RWPE1 (cell line): ENCODE measurements at regions not wholly inside any gene's neighbourhood (a gene's known extent, or its start where the extent isn't known, plus 50 kb on each side); places are given as distances from the start of the nearest gene placed in this dataset.
A peak's percentile ranks its signal among the peaks of the same experiment; 100 is the strongest.

Experiments used
- CTCF ChIA-PET: fragments of 350-600 bp; sonication (Branson Sonifier 250); formaldehyde crosslinking; extraction: SDS; loops from one replicate; lab custom pipeline; 2021; lab: Yijun Ruan, JAX
- POLR2A ChIA-PET: fragments of 400-600 bp; formaldehyde crosslinking; extraction: SDS; loops from one replicate; lab custom pipeline; 2020; ENCODE audit warnings: antibody characterized with exemption; ENCODE audit not compliant: low non-redundant PET; lab: Yijun Ruan, JAX
- DNase-seq: peaks from one replicate; pipeline ENCODE4 v3.0.0; 2012; ENCODE audit warnings: low spot score
- H3K27ac ChIP-seq: fragments of 450-650 bp; 2 replicates; pipeline ENCODE4 v1.5.1; 2017
- TF ChIP-seq, protein P1 (sequence below): fragments of 450-650 bp; conservative IDR thresholded peaks from 2 replicates; pipeline ENCODE4 v1.5.1; 2017; ENCODE audit warnings: low read depth, mild to moderate bottlenecking

DNA sequence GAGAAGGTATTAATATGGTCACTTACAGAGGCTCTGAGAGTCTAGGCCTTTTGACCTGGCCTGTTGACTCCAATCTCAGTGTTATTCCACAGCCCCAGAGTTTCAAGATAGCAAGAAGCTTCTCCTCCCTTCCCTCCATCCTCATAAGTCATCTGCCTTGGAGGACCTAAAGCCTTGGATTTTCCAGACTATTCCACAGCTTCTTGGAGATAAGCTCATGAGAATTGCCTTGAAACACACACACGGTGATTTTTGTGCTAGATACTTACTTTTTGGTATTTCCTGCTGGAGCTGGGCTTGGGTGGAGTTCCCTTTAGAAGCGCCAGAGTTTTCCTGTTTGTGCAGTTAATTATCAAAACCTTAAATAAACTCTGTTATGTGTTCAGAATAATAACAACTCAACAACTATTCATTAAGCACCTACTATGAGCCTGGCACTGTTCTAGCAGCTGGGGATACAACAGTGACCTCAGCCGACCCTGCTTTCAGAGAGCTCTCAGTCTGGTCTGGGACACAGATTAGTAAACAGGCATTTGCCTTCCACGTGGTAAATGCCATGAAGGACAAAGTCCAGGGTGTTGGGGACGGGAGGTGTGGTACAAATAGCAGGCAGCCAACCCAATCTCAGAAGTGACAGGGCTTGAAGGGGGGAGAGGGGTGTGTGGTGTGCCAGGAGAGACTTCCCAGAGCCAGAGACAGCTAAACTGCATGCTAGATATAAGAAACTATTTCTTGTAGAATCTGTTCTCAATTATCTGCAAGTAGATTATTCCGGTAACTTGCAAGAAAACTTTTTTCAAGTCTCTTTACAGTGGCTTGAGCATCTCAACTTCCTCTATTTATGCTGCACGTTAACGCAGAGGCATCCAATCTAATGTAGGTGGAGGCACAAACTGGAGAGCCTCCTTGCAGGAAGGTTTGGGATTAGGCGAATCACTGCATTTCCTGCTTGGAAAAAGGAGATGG, 55.9 kb upstream of the KLF9 start:
- ChIA-PET CTCF (interaction anchor here (0.6 to 0.7 kb wide), 2 partner anchors 19 to 77 kb away, joined by 3 read pairs; no protein-coding TSS in a partner anchor), POLR2A (no interaction called here)
- DNase-seq, result no peak
- TF ChIP-seq, protein P1, sequence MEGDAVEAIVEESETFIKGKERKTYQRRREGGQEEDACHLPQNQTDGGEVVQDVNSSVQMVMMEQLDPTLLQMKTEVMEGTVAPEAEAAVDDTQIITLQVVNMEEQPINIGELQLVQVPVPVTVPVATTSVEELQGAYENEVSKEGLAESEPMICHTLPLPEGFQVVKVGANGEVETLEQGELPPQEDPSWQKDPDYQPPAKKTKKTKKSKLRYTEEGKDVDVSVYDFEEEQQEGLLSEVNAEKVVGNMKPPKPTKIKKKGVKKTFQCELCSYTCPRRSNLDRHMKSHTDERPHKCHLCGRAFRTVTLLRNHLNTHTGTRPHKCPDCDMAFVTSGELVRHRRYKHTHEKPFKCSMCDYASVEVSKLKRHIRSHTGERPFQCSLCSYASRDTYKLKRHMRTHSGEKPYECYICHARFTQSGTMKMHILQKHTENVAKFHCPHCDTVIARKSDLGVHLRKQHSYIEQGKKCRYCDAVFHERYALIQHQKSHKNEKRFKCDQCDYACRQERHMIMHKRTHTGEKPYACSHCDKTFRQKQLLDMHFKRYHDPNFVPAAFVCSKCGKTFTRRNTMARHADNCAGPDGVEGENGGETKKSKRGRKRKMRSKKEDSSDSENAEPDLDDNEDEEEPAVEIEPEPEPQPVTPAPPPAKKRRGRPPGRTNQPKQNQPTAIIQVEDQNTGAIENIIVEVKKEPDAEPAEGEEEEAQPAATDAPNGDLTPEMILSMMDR, result no peak
- no peak overlapping the region for H3K27ac ChIP-seq

DNA sequence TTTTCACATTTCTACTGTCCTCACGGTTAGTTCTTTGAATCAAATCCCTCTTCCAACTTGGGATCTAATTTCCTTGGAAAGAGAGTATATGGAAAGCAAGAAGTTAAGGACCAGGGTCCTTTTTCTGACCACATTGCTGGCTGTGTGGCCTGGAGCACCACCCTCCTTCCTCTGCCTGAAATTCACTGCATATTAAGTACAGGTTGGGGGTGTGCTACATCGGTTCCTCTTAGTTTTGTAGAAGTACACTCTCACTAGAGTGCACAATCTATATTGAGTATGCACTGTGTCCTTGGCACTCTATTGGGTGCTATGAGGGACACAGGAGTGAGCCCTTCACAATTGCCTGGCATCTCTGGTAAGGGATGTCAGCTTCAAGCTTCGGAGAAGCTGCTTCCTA, 53.8 kb upstream of the KLF9 start:
- TF ChIP-seq, protein P1, result no peak
- POLR2A ChIA-PET, result no interaction called here
- H3K27ac ChIP-seq, result no peak overlapping the region
- no peak for DNase-seq
- CTCF ChIA-PET, result no interaction called here

DNA sequence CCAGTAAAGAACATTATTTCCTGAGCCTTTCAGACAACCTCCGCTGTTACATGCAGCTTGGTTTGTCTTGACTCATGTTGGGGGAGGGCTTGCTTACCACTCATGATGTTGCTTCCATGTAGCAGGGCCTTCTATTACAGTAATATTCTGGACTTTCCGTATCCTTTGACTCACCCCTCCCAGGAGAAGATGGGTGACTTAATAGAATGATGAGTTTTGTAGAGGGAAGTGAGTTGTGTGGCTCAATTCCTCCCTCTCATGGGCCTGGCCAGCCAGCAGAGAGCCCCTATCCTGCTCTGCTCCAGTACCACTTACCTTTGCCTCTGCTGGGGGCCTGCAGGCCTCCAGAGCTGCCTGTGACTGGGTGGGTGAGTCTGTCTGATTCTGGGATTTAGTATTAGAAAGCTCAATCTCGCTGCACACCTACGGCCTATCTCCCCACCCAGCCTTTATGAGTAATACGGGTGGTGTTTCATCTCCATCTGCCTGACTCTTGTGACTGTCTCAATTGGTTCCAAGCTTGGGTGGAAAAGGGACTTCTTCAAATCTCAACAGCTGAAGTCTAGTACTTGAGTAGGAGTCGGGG, 52.6 kb upstream of the KLF9 start:
- ChIA-PET CTCF (interaction anchor here (0.6 to 0.7 kb wide), 2 partner anchors 31 to 83 kb away, joined by 3 to 4 read pairs; no protein-coding TSS in a partner anchor), POLR2A (no interaction called here)

GRCh38 chr9:70465904-70466303, 51.4 kb upstream of the KLF9 start:
- TF ChIP-seq, protein P1, result no peak
- no peak for DNase-seq
- ChIA-PET POLR2A (no interaction called here), CTCF (no interaction called here)
- no peak overlapping the region for H3K27ac ChIP-seq

More for the DNA sequence above, 52.6 kb upstream of the KLF9 start:
- no peak overlapping the region for H3K27ac ChIP-seq
- TF ChIP-seq, protein P1, result no peak
- peak; percentile 55 for DNase-seq

- H3K27ac ChIP-seq, result no peak overlapping the region
- TF ChIP-seq, protein P1, result no peak
- ChIA-PET POLR2A (no interaction called here), CTCF (no interaction called here)
- no peak for DNase-seq
These were observed 50.9 kb upstream of the KLF9 start for GRCh38 chr9:70465398-70465797.
